Stimulated activated CD8-positive, alpha-beta memory T cell treated with anti-CD3 and anti-CD28 coated beads, Interleukin-7, amount 100 ng/mL, for 1 hour (primary cell): ENCODE measurements at regions not wholly inside any gene's neighbourhood (a gene's known extent, or its start where the extent isn't known, plus 50 kb on each side); places are given as distances from the start of the nearest gene placed in this dataset.

Experiments used
- DNase-seq, 2 donors: peaks; one replicate each; pipeline ENCODE4 v3.0.0-alpha.2; 2020; ENCODE audit warnings: low read depth in 2 of 2

DNA sequence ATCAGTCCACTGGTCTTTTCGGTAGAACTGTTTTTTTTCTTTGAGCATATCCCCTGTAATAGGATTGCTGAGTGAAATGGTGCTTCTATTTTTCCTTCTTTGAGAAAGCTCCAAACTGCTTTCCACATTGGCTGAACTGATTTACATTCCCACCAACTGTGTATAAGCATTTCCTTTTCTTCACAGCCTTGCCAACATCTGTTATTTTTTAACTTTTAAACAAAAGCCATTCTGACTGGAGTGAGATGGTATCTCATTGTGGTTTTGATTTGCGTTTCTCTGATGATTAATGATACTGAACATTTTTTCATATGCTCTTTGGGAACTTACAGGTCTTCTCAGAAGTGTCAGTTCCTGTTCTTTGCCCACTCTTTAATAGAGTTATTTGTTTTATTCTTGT, 764.7 kb downstream of the MTRR start:
- DNase-seq, result no peak

DNA sequence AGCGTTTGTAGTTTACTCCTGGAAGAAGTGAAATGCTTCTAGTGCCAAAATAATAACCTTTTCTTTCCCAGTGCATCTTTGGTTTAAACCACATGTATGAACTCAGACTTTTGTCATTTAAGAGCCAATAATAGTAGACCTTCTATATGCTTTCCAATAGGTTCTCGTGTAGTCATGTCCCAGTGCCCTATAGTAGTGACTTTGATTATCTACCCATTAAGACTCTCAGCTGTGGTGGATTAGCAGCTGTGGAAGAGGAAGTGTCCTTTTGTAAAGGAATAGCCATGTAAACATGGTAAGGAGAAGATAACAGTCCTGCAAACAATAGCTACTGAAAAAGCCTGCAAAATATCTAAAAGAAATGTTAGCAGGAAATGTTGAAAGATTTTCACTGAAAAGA, 765.3 kb downstream of the MTRR start:
- no peak for DNase-seq

DNA sequence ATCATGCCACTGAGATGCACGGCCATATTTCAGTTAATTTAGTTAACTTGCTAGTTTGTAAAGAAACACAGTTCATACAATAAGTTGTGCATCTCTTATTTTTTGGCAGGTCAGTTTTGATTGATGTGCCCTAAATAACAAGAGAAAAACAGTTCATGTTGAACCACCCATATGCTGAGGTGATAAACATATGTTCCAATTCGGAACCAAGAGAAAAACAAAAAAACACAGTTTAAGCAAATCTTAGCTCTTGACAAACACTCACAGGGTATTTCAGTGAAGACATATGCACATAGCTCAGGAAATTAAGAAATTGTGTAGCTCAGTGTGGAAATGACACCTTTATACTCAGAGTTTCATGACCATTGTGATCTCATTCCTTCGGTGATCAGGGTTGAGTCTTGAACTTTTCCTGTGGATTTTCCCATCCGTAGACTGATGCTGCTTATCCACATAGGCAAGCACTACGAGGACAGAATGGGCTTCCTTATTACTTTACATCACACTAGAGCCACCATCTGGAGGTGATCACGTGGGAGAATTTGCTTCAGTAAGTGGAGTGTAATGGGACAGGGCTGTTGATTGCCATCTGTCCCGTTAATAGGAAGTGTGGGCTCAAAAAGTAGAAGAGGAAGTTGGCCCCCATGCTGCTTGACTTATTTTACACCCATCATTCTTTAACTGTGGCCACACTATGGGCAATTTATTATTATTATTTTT, 773.0 kb downstream of the MTRR start:
- DNase-seq, result no peak

GRCh38 chr5:8644377-8644776, 775.4 kb downstream of the MTRR start:
- no peak for DNase-seq

- no peak for DNase-seq
Measured at GRCh38 chr5:8647111-8647510, 778.2 kb downstream of the MTRR start.

DNA sequence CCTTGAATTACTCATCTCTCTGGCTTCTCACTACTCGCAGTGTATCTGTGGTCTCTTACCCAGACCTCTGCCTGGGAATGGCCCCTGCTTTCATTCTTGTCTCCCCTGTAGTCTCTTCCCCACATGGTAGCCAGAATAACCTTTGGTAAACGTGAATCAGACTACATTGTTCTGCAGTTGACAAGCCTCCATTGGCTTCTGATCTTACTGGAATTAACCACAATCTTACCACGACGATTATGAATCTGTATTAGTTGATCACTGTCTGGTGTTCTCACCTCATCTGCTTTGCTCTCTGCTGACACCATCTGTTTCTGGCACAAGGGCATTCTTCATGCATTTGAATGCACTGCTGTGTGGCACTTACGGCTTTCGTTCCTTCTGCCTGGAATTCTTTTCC, 781.2 kb downstream of the MTRR start:
- no peak for DNase-seq

DNA sequence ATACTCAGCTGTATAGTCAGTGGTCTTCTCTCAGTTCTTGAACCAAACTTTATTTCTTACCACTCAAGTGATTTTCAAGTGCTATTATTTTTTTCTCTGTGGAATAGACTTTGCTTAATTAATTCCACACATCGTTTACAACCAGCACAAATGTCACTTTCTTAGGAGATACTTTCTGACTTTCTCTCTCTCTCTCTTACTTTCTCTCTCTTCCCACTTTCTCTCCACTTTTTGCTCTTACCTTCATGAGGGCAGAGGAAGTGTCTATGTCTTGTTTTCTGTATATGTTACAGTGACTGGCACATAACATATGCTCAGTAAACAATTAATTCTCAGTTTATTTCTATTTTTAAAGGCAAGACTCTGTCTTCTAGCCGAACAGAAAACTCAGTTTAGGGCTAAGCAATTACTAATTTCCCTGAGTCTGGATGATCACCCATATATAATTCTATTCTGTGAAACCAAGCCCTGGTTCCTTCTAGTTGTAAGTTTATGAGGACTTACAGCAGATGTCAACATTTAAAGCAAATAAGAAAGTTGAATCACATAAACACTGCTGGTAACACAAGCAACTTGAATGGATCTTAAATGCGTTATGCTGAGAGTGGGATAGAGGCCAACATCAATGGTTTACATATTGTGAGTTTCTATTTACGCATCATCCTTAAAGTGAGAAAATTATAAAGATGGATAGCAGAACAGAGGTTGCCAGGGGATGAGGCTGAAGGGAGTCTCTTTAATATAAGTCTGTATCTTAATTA, 791.4 kb downstream of the MTRR start:
- DNase-seq, result no peak

DNA sequence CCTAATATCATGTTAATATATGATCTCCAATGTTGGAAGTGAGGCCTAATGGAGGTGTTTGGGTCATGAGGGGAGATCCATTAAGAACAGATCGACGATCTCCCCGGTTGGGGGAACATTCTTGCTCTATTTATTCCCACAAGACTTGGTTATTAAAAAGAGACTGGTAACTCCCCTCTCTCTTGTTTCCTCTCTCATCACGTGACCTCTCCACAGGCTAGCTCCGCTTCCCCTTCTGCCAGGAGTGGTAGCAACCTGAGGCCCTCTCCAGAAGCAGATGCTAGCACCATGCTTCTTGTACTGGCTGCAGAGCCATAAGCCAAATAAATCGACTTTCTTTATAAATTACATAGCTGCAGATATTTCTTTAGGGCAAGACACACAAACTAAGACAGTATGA, 794.4 kb downstream of the MTRR start:
- DNase-seq, result no peak

GRCh38 chr5:8675182-8675581, 806.2 kb downstream of the MTRR start:
- no peak for DNase-seq

DNA sequence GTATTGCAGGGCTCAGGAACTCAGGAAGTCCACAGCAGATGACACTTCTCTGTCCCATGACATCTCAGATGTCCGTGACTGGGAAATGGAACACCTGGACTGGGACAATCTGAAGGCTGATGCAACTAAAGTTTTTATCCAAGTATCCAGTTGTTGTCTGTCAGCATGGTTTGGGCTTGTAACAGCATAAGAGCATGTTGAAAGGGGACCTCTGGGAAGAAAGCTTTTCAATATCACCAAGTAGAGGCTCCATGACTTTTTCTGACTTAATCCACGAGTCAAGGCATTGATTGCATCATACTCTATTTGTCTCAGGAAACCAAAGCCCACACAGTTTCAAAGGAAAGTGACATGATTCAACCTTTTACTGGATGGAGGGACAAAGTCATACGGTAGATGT, 807.7 kb downstream of the MTRR start:
- DNase-seq, result no peak

- no peak for DNase-seq
Measured at GRCh38 chr5:8682381-8682780, 813.4 kb downstream of the MTRR start.

DNA sequence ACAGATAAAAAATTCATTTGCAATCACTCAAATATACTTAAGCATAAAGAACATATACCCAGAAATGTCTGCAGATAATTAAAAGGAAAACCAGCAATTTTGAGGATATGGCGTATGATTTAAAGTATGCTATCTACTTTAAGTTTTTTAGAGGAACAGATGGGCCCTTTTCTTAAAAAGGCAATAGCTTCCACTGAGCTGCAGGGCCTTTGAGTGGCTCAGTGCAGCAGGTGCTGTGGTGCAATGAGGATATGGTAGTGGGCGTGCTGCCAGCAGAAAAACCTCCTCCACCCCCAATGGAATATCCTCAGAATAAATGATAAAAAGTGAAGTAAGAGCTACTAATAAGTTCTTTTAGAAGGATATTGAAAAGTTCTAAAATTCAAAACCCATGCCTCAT, 814.5 kb downstream of the MTRR start:
- no peak for DNase-seq

- DNase-seq, result no peak
Measured at GRCh38 chr5:8685704-8686103, 816.8 kb downstream of the MTRR start.

DNA sequence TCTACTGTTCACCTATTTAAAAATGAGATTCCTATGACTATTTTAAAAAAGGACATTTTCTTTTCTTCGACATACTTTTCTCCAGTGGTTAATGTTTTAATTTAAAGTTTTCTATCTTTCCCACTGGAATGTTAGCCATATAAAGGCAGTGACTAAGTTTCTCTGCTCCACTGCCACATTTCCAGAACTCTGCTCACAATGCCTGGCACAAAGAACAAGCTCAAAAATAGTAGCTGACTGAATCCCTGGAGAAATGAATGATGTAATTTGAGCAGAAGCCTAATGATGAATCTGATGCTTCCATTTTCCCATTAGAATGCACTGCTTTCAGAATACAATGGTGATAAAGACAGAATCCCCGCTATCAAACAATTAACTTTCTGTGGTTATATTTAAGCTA, 817.8 kb downstream of the MTRR start:
- DNase-seq, result no peak

DNA sequence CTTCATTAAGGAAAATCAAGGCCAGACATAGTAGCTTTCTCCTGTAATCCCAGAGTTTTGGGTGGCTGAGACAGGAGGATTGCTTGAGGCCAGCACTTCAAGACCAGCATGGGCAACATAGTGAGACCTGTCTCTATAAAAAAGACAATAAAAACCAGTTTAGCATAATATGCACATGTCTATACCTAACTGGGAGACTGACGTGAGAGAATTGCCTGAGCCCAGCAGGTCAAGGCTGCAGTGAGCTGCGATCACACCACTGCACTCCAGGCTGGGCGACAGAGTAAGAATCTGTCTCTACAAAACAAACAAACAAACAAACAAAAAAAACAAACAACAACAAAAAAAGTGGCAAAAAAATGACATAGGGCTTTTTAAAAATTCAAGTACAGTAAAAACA, 820.8 kb downstream of the MTRR start:
- DNase-seq, result no peak

GRCh38 chr5:8691221-8691620, 822.3 kb downstream of the MTRR start:
- DNase-seq, result no peak

GRCh38 chr5:8693341-8693844, 824.4 kb downstream of the MTRR start:
- no peak for DNase-seq

DNA sequence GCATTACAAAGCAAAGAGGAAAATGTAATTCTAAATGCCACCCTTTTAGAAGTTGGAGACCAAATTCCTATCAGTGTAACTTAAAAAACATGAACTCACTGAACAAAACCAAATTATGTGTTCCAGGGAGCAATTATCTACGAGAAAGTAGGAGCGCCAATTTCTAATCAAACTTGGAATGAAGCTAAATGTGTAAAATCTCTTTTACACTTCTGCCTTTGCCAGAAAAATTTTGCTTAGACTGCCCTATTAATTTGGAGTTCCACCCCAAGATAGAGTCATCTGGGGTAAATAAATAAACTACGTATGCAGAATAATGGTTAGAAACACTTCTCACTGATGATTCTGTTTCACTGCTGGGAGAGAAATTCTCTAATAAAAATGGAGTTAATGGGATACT, 825.6 kb downstream of the MTRR start:
- no peak for DNase-seq

DNA sequence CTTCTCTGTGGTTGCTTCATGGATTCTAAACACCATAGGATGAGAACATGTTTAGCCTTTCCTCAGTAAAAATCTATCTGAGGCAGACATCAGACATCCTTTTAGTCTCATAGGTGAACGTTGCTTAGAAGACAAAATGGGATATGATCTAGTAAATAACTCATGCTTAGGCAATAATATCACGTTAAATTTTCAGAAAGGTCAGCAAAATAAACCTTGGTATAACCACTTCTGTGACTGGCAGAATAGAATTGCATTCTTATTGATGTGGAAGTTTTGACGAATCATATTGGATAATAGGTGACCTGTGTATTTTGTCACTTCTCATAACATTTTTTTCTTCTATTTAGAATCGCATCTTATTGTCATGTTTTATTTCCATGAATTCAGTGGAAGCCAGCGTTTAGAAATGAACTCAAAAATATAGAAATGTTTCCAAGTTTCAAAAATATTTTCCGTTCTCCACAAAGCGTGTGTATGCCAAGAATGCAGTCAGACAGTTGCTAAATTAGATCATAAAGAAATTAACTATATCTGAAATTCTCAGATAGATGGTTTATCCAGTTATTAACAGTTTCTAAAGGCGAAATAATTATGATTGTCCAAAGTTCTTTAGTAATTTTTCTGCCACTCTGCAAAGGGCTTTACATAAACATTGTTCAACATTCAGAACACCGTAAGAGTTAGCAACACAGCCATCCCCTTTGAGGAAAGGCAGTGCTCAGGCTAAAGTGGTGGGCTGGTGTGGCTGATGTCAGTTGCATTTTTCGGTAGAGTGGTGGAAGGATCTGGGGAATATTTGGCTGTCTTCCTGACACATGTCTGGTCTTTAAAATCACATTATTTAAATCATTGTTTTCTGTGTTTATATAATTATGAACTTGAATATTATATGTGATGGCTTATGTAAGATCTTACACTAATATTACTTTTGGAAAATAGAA, 827.2 kb downstream of the MTRR start:
- no peak for DNase-seq

- DNase-seq, result no peak
Measured at GRCh38 chr5:8700222-8700621, 831.3 kb downstream of the MTRR start.

- DNase-seq, result no peak
Measured at GRCh38 chr5:8700671-8701070, 831.7 kb downstream of the MTRR start.

DNA sequence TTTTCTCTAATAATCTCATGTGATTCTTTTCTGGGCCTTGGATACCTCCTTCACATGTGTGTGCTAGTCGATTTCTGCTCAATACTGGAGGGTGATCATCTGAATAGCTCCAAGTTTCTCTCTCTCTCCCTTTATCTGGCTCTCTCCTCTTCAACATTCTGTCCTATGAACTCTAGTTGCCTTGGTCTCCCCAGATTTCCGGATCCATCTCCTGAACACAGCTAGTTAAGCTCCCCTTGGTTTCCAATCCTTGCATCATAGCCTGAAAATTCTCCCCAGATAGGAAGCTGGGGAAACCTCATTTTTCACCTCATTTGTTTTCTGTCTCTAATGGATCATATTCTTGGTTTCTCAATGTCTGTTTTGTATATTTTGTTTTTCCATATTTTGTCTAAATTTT, 832.3 kb downstream of the MTRR start:
- DNase-seq, result no peak
